Right cardiac atrium (tissue), 5 donors: ENCODE measurements at regions not wholly inside any gene's neighbourhood (a gene's known extent, or its start where the extent isn't known, plus 50 kb on each side); places are given as distances from the start of the nearest gene placed in this dataset.
A peak's percentile ranks its signal among the peaks of the same experiment; 100 is the strongest.

Source experiments
- ATAC-seq, 2 donors: fragments of 200-7000 bp; cut with Tn5 transposase; one replicate each; pipeline versions ENCODE4 v1.8.0 to v1.9.1; 2020; ENCODE audit warnings: moderate library complexity in 2 of 2, mild to moderate bottlenecking in 1 of 2
- DNase-seq, 3 donors: peaks; one replicate each; pipeline ENCODE4 v3.0.0-alpha.2; 2020
- H3K27ac ChIP-seq: one replicate; pipeline ENCODE4 v1.5.1; 2013; ENCODE audit warnings: mild to moderate bottlenecking, low read length, control low read depth, moderate library complexity
- H3K27me3 ChIP-seq: one replicate; pipeline ENCODE4 v1.6.1; 2013; ENCODE audit not compliant: control insufficient read depth, insufficient read depth
- H3K4me1 ChIP-seq: one replicate; pipeline ENCODE4 v1.6.1; 2013; ENCODE audit warnings: low read length; ENCODE audit not compliant: control insufficient read depth, insufficient read depth
- H3K4me3 ChIP-seq: one replicate; pipeline ENCODE4 v1.5.1; 2013; ENCODE audit warnings: low read length, control low read depth
- H3K9me3 ChIP-seq: one replicate; pipeline ENCODE4 v1.6.1; 2013; ENCODE audit warnings: low read length; ENCODE audit not compliant: control insufficient read depth
- WGBS: extraction: QIAGEN DNeasy Blood & Tissue Kit; methylation state at CpG from one replicate; pipeline ENCODE4 v1.1.7; 2013; 5-methylcytosine and 5-hydroxymethylcytosine counted together
- intact Hi-C, 4 donors: fragments of 100-400 bp; cut with DNase I; formaldehyde crosslinking; loops; one replicate each; pipeline versions ENCODE4 v1.11.0 to v1.14.0; 2022 to 2023
- donor health status: healthy with polysubstance abuse.
- donor health status: DM: no; HTN: yes; CAD: no.
- donor health status: DM: no; HTN: no; CAD: no.
- donor health status: DM: no; HTN: yes; CAD: no; lungs with severe emphysema.
- donor health status: DM: yes; HTN: yes; CAD: no.

- Histone ChIP-seq H3K27me3 (no peaks in the 10 kb centered on the region), H3K27ac (no peak overlapping the region), H3K4me3 (no peak overlapping the region), H3K4me1 (peaks cover under 1% of the 10 kb centered on the region), H3K9me3 (no peaks in the 10 kb centered on the region)
- DNase-seq = no peak
- intact Hi-C loops = loop anchor here in 1 of 4 donors (10.0 kb wide), 1 partner anchor 56 kb away; the partner anchor contains the start of gene AHR
- 51% methylated on average over 1 of the region's 1 CpG for WGBS
- no peak for ATAC-seq
These were observed 59.4 kb upstream of the AHR start for GRCh38 chr7:17239046-17239445.

GRCh38 chr7:17239683-17240521 lies 58.5 kb upstream of the AHR start:
- no peaks in the 10 kb centered on the region for H3K27me3 ChIP-seq
- no peak overlapping the region for H3K27ac ChIP-seq
- peak; percentile 47 to 67 for ATAC-seq
- no peaks in the 10 kb centered on the region for H3K4me1 ChIP-seq
- H3K4me3 ChIP-seq = no peak overlapping the region
- DNase-seq = no peak
- no peaks in the 10 kb centered on the region for H3K9me3 ChIP-seq
- 57% methylated on average over 7 of the region's 7 CpGs for WGBS
- intact Hi-C loops = loop anchor here in 1 of 4 donors (10.0 kb wide), 1 partner anchor 55 kb away; the partner anchor contains the start of gene AHR

GRCh38 chr7:17242504-17242903 lies 55.9 kb upstream of the AHR start:
- H3K4me3 ChIP-seq = no peak overlapping the region
- H3K9me3 ChIP-seq = no peaks in the 10 kb centered on the region
- intact Hi-C loops = no loop called here
- no peaks in the 10 kb centered on the region for H3K4me1 ChIP-seq
- H3K27ac ChIP-seq = no peak overlapping the region
- 94% methylated on average over 4 of the region's 4 CpGs for WGBS
- H3K27me3 ChIP-seq = no peaks in the 10 kb centered on the region
- DNase-seq (no peak), ATAC-seq (no peak)

- intact Hi-C loops = no loop called here
- no peak overlapping the region for H3K27ac ChIP-seq
- no peaks in the 10 kb centered on the region for H3K9me3 ChIP-seq
- ATAC-seq (no peak), DNase-seq (no peak)
- WGBS = 96% methylated on average over 2 of the region's 2 CpGs
- no peaks in the 10 kb centered on the region for H3K27me3 ChIP-seq
- H3K4me3 ChIP-seq = no peak overlapping the region
- no peaks in the 10 kb centered on the region for H3K4me1 ChIP-seq
These were observed 53.7 kb upstream of the AHR start for GRCh38 chr7:17244786-17245185.

- WGBS = 72% methylated on average over 6 of the region's 6 CpGs
- DNase-seq = peak; percentile 12 to 44 (median 42)
- no peaks in the 10 kb centered on the region for H3K4me1 ChIP-seq
- H3K9me3 ChIP-seq = no peaks in the 10 kb centered on the region
- H3K4me3 ChIP-seq = no peak overlapping the region
- no peaks in the 10 kb centered on the region for H3K27me3 ChIP-seq
- no peak overlapping the region for H3K27ac ChIP-seq
- ATAC-seq = peak; percentile 43 to 46
- intact Hi-C loops = no loop called here
These were observed 51.1 kb upstream of the AHR start for GRCh38 chr7:17247357-17247756.

GRCh38 chr7:17248527-17248926 lies 49.9 kb upstream of the AHR start:
- no peaks in the 10 kb centered on the region for H3K4me1 ChIP-seq
- ATAC-seq (no peak), DNase-seq (no peak)
- WGBS = 94% methylated on average over 2 of the region's 2 CpGs
- no peaks in the 10 kb centered on the region for H3K9me3 ChIP-seq
- no peaks in the 10 kb centered on the region for H3K27me3 ChIP-seq
- intact Hi-C loops = no loop called here
- no peak overlapping the region for H3K27ac ChIP-seq
- no peak overlapping the region for H3K4me3 ChIP-seq
